ENCODE measurements at regions not wholly inside any gene's neighbourhood (a gene's known extent, or its start where the extent isn't known, plus 50 kb on each side); places are given as distances from the start of the nearest gene placed in this dataset.

GRCh38 chr12:41944216-41944615 lies 200.5 kb downstream of the GXYLT1 start:
- Histone ChIP-seq H3K27me3 (ENCODE audit: insufficient read depth, low read length, poor library complexity, severe bottlenecking) (no peaks in the 10 kb centered on the region), H3K9ac (ENCODE audit: low read depth, low read length, poor library complexity, severe bottlenecking) (no peak overlapping the region), H3K4me3 (ENCODE audit: low read length, poor library complexity, severe bottlenecking) (no peak overlapping the region), H3K4me1 (ENCODE audit: insufficient read depth, low read length, poor library complexity, severe bottlenecking) (no peaks in the 10 kb centered on the region), H3K9me3 (ENCODE audit: insufficient read depth, low read depth, low read length) (no peaks in the 10 kb centered on the region; the same call in 1 of the 2 replicates), H3K36me3 (ENCODE audit: insufficient read depth, low read length) (no peaks in the 10 kb centered on the region), H4K20me1 (ENCODE audit: insufficient read depth, low read length, poor library complexity, severe bottlenecking) (no peaks in the 10 kb centered on the region), H3K79me2 (ENCODE audit: insufficient read depth, low read length) (no peaks in the 10 kb centered on the region), H2AFZ (ENCODE audit: low read length) (no peak overlapping the region), H3K4me2 (ENCODE audit: low read depth, low read length, poor library complexity, severe bottlenecking) (no peak overlapping the region), H3F3A (ENCODE audit: low read depth) (no peaks in the 10 kb centered on the region), H3K9me2 (replicated peaks; ENCODE audit: low read depth, low read length) (no peaks in the 10 kb centered on the region)
- TF ChIP-seq EZH2phosphoT487 (IDR thresholded peaks at IDR 0.05; ENCODE audit: borderline replicate concordance), result no peak
- no peak for TF ChIP-seq CTCF (conservative IDR thresholded peaks at IDR 0.05; ENCODE audit: low read length)

- H3K9ac ChIP-seq (ENCODE audit: low read depth, low read length, poor library complexity, severe bottlenecking), result no peak overlapping the region
- H4K20me1 ChIP-seq (ENCODE audit: insufficient read depth, low read length, poor library complexity, severe bottlenecking), result no peaks in the 10 kb centered on the region
- TF ChIP-seq CTCF (conservative IDR thresholded peaks at IDR 0.05; ENCODE audit: low read length) (no peak), EZH2phosphoT487 (IDR thresholded peaks at IDR 0.05; ENCODE audit: borderline replicate concordance) (no peak)
- no peaks in the 10 kb centered on the region for H3K27me3 ChIP-seq (ENCODE audit: insufficient read depth, low read length, poor library complexity, severe bottlenecking)
- no peaks in the 10 kb centered on the region; the same call in 1 of the 2 replicates for H3K9me3 ChIP-seq (ENCODE audit: insufficient read depth, low read depth, low read length)
- H3K4me3 ChIP-seq (ENCODE audit: low read length, poor library complexity, severe bottlenecking), result no peak overlapping the region
- H2AFZ ChIP-seq (ENCODE audit: low read length), result no peak overlapping the region
- no peaks in the 10 kb centered on the region for H3K79me2 ChIP-seq (ENCODE audit: insufficient read depth, low read length)
- no peak overlapping the region for H3K4me2 ChIP-seq (ENCODE audit: low read depth, low read length, poor library complexity, severe bottlenecking)
- H3K9me2 ChIP-seq (replicated peaks; ENCODE audit: low read depth, low read length), result no peaks in the 10 kb centered on the region
- no peaks in the 10 kb centered on the region for H3F3A ChIP-seq (ENCODE audit: low read depth)
- H3K4me1 ChIP-seq (ENCODE audit: insufficient read depth, low read length, poor library complexity, severe bottlenecking), result no peaks in the 10 kb centered on the region
- H3K36me3 ChIP-seq (ENCODE audit: insufficient read depth, low read length), result no peaks in the 10 kb centered on the region
Observed at GRCh38 chr12:41943671-41944070, 201.0 kb downstream of the GXYLT1 start.

DNA sequence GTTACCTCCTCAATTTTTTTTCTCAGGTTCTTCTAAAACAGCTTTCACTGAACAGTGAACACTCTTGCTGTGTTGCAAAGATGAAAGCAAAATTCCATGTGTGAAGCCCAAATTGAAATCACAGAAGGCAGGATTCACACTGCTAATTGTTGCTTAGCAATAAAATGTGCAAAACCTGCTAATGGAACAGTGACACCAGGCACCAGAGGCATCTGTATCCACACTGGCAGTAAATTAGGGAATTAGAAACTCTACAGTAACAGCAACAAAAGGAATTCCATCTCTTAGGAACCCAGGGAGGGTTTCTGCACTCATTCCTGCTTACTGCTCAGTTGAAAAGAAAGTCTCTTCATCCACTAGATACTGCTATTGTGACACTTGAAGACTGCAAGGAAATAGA lies 202.3 kb downstream of the GXYLT1 start:
- H3K27me3 ChIP-seq (ENCODE audit: insufficient read depth, low read length, poor library complexity, severe bottlenecking), result no peaks in the 10 kb centered on the region
- H3K9me2 ChIP-seq (replicated peaks; ENCODE audit: low read depth, low read length), result no peaks in the 10 kb centered on the region
- no peak overlapping the region for H3K4me3 ChIP-seq (ENCODE audit: low read length, poor library complexity, severe bottlenecking)
- no peaks in the 10 kb centered on the region for H4K20me1 ChIP-seq (ENCODE audit: insufficient read depth, low read length, poor library complexity, severe bottlenecking)
- TF ChIP-seq EZH2phosphoT487 (IDR thresholded peaks at IDR 0.05; ENCODE audit: borderline replicate concordance) (no peak), CTCF (conservative IDR thresholded peaks at IDR 0.05; ENCODE audit: low read length) (no peak)
- no peaks in the 10 kb centered on the region for H3F3A ChIP-seq (ENCODE audit: low read depth)
- no peak overlapping the region for H2AFZ ChIP-seq (ENCODE audit: low read length)
- no peaks in the 10 kb centered on the region; the same call in 1 of the 2 replicates for H3K9me3 ChIP-seq (ENCODE audit: insufficient read depth, low read depth, low read length)
- H3K4me1 ChIP-seq (ENCODE audit: insufficient read depth, low read length, poor library complexity, severe bottlenecking), result no peaks in the 10 kb centered on the region
- H3K9ac ChIP-seq (ENCODE audit: low read depth, low read length, poor library complexity, severe bottlenecking), result no peak overlapping the region
- no peak overlapping the region for H3K4me2 ChIP-seq (ENCODE audit: low read depth, low read length, poor library complexity, severe bottlenecking)
- no peaks in the 10 kb centered on the region for H3K36me3 ChIP-seq (ENCODE audit: insufficient read depth, low read length)
- no peaks in the 10 kb centered on the region for H3K79me2 ChIP-seq (ENCODE audit: insufficient read depth, low read length)

All from Loucy (cell line).